HEK293T (cell line): ENCODE measurements at regions not wholly inside any gene's neighbourhood (a gene's known extent, or its start where the extent isn't known, plus 50 kb on each side); places are given as distances from the start of the nearest gene placed in this dataset.

ENCODE experiments used
- ARNT ChIP-seq: fragments of 450-650 bp; IDR thresholded peaks from 2 replicates; pipeline ENCODE4 v1.6.1; 2017; ENCODE audit warnings: mild to moderate bottlenecking
- BHLHE40 ChIP-seq: fragments of 450-650 bp; IDR thresholded peaks from 2 replicates; pipeline ENCODE4 v1.6.1; 2016; ENCODE audit warnings: mild to moderate bottlenecking, moderate library complexity, borderline replicate concordance
- CTBP1 ChIP-seq: fragments of 450-650 bp; IDR thresholded peaks from 2 replicates; pipeline ENCODE4 v1.6.1; 2016; ENCODE audit warnings: borderline replicate concordance
- ELF4 ChIP-seq: fragments of 450-650 bp; IDR thresholded peaks from 2 replicates; pipeline ENCODE4 v1.6.1; 2017; ENCODE audit warnings: antibody characterized with exemption
- FOXA1 ChIP-seq: fragments of 450-650 bp; IDR thresholded peaks from 2 replicates; pipeline ENCODE4 v1.6.1; 2016; ENCODE audit warnings: mild to moderate bottlenecking
- FOXK2 ChIP-seq: fragments of 450-650 bp; IDR thresholded peaks from 2 replicates; pipeline ENCODE4 v1.6.1; 2016; ENCODE audit warnings: mild to moderate bottlenecking
- FOXM1 ChIP-seq: fragments of 450-650 bp; IDR thresholded peaks from 2 replicates; pipeline ENCODE4 v1.6.1; 2017; ENCODE audit warnings: mild to moderate bottlenecking, borderline replicate concordance
- HDGF ChIP-seq: fragments of 450-650 bp; IDR thresholded peaks from 2 replicates; pipeline ENCODE4 v1.6.1; 2017; ENCODE audit warnings: antibody characterized with exemption, borderline replicate concordance
- NFRKB ChIP-seq: fragments of 450-650 bp; IDR thresholded peaks from 2 replicates; pipeline ENCODE4 v1.6.1; 2016; ENCODE audit warnings: mild to moderate bottlenecking, moderate library complexity
- SP1 ChIP-seq: fragments of 450-650 bp; IDR thresholded peaks from 2 replicates; pipeline ENCODE4 v1.6.1; 2017
- SUZ12 ChIP-seq: fragments of 450-650 bp; IDR thresholded peaks from 2 replicates; pipeline ENCODE4 v1.6.1; 2016; ENCODE audit warnings: mild to moderate bottlenecking
- TARDBP ChIP-seq: fragments of 450-650 bp; IDR thresholded peaks from 2 replicates; pipeline ENCODE4 v1.6.1; 2016
- TF ChIP-seq, protein P1 (sequence below): fragments of 450-650 bp; IDR thresholded peaks from 2 replicates; pipeline ENCODE4 v1.6.1; 2016

DNA sequence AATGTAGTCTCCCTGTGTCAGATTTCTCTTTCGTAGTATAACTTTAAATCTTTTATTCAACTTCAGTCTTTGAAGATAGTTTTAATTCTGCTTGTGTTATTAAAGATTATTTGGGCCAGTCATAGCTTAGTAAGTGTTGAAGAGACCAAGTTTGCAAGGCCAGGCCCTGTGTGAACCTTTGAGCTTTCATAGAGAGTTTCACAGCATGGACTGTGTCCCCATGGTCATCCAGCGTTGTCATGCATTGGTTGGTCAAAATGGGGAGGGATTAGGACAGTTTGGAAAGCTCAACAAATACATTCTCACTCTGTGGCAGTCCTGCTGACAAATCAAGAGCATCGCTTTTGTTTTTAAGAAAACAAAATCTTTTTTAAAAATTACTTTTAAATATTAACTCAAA is 74.6 kb upstream of the FAM83B start:
- TF ChIP-seq HDGF (no peak), TARDBP (no peak), FOXA1 (no peak), ELF4 (no peak), CTBP1 (no peak), BHLHE40 (no peak), NFRKB (no peak), ARNT (no peak), FOXM1 (no peak), SP1 (no peak), SUZ12 (no peak), FOXK2 (no peak)
- TF ChIP-seq, protein P1, sequence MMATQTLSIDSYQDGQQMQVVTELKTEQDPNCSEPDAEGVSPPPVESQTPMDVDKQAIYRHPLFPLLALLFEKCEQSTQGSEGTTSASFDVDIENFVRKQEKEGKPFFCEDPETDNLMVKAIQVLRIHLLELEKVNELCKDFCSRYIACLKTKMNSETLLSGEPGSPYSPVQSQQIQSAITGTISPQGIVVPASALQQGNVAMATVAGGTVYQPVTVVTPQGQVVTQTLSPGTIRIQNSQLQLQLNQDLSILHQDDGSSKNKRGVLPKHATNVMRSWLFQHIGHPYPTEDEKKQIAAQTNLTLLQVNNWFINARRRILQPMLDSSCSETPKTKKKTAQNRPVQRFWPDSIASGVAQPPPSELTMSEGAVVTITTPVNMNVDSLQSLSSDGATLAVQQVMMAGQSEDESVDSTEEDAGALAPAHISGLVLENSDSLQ: no peak
